CD4-positive, alpha-beta T cell treated with Interleukin-17A for 4 hours (primary cell): ENCODE measurements at regions not wholly inside any gene's neighbourhood (a gene's known extent, or its start where the extent isn't known, plus 50 kb on each side); places are given as distances from the start of the nearest gene placed in this dataset.

ENCODE experiments used
- DNase-seq: peaks from one replicate; pipeline ENCODE4 v3.0.0-alpha.2; 2020; ENCODE audit warnings: mixed read lengths

GRCh38 chr21:36636439-36636838, 62.5 kb upstream of the SIM2 start:
- DNase-seq: no peak

- DNase-seq: no peak
Observed at GRCh38 chr21:36639769-36640168, 59.1 kb upstream of the SIM2 start.

GRCh38 chr21:36640174-36640720, 58.7 kb upstream of the SIM2 start:
- DNase-seq: no peak

- DNase-seq: no peak
Observed at GRCh38 chr21:36640721-36641244, 58.1 kb upstream of the SIM2 start.

- DNase-seq: no peak
Observed at GRCh38 chr21:36641346-36641745, 57.6 kb upstream of the SIM2 start.

- no peak for DNase-seq
Observed at GRCh38 chr21:36641886-36642285, 57.0 kb upstream of the SIM2 start.

GRCh38 chr21:36642777-36643176, 56.1 kb upstream of the SIM2 start:
- no peak for DNase-seq

- no peak for DNase-seq
Observed at GRCh38 chr21:36643374-36644250, 55.3 kb upstream of the SIM2 start.

GRCh38 chr21:36646011-36646410, 52.9 kb upstream of the SIM2 start:
- no peak for DNase-seq

GRCh38 chr21:36646645-36647044, 52.3 kb upstream of the SIM2 start:
- DNase-seq: no peak

GRCh38 chr21:36647279-36648093, 51.4 kb upstream of the SIM2 start:
- DNase-seq: no peak
